HG03097 (cell line): ENCODE measurements at regions not wholly inside any gene's neighbourhood (a gene's known extent, or its start where the extent isn't known, plus 50 kb on each side); places are given as distances from the start of the nearest gene placed in this dataset.

Experiments
- ATAC-seq: cut with Tn5 transposase; IDR thresholded peaks from one replicate; pipeline ENCODE4 v1.9.1; 2021; ENCODE audit not compliant: unreplicated experiment, low FRiP score

GRCh38 chr13:97896446-97896845 is 57.0 kb upstream of the IPO5 start:
- no peak for ATAC-seq

DNA sequence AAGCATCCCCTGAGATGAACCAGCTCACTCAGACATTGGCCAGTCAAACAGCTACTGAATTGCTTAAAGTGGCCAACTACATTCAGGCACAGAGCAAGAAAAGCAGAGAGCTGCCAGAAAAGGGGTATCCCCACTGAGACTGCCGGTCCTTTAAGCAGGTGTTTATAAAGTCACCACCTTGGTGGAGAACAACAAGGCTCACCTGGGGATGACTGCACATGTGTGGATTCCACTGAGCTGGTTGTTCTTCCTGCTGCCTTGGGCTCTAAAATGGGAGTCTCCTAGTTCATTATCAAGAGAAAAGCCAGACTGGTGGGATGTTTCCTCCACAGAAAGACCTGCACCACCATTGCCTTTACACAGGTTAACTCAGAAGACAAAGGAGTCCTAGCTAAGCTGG is 51.8 kb upstream of the IPO5 start:
- no peak for ATAC-seq
